HCT116 (cell line): ENCODE measurements at regions not wholly inside any gene's neighbourhood (a gene's known extent, or its start where the extent isn't known, plus 50 kb on each side); places are given as distances from the start of the nearest gene placed in this dataset.

Experiments used
- ATAC-seq: fragments of 200-7000 bp; cut with Tn5 transposase; 2 replicates; pipeline ENCODE4 v1.9.1; 2020; ENCODE audit warnings: mild to moderate bottlenecking, moderate library complexity
- BruUV-seq: library from RNA; stranded (reverse); fragments of 400-500 nt; replicated peaks from 2 replicates; lab custom pipeline; 2021; lab: Mats Ljungman, UMichigan
- CTCF ChIA-PET: fragments of 300-600 bp; sonication (Branson Sonifier 250); formaldehyde crosslinking; loops from one replicate; lab custom pipeline; 2021; ENCODE audit warnings: antibody characterized with exemption; lab: Charles Lee
- POLR2A ChIA-PET: fragments of 300-600, 350-600 bp; sonication (Branson Sonifier 250); formaldehyde crosslinking; loops from one replicate; lab custom pipeline; 2021; ENCODE audit warnings: antibody characterized with exemption; lab: Charles Lee
- RAD21 ChIA-PET, 2 experiments: fragments of 300-600 bp; sonication (Branson Sonifier 250); formaldehyde crosslinking; loops; one replicate each; lab custom pipeline; 2023; ENCODE audit warnings: low total read pairs in 2 of 2; ENCODE audit not compliant: uncharacterized antibody in 2 of 2, unreplicated experiment in 2 of 2, low non-redundant PET in 1 of 2; lab: Charles Lee
- DNase-seq: peaks from one replicate; pipeline ENCODE4 v3.0.0-alpha.2; 2010; ENCODE audit warnings: low read depth, low spot score
- H2AFZ ChIP-seq: fragments of 200-600 bp; shearing (Covaris generic), sonication (generic); 2 replicates; pipeline ENCODE4 v1.6.1; 2017; ENCODE audit warnings: low read depth, mixed run types, mixed read lengths, antibody characterized with exemption, low read length; ENCODE audit not compliant: poor library complexity, severe bottlenecking
- H3K27ac ChIP-seq: 2 replicates; pipeline ENCODE4 v1.5.1; 2012; ENCODE audit warnings: low read depth, low read length
- H3K27me3 ChIP-seq: fragments of 200-600 bp; sonication (generic); 2 replicates; pipeline ENCODE4 v1.6.1; 2016; ENCODE audit warnings: mixed run types, low read length, mixed read lengths; ENCODE audit not compliant: insufficient read depth
- H3K36me3 ChIP-seq, 2 experiments: fragments of 200-500 bp in 1 of 2; fragments of 200-600 bp in 1 of 2; sonication (Bioruptor generic) in 1 of 2; sonication (generic) in 1 of 2; 2 replicates each; pipeline versions ENCODE4 v1.5.1 to v1.6.1; 2014 to 2016; ENCODE audit warnings: low read length in 2 of 2, inconsistent platforms in 1 of 2, mixed read lengths in 1 of 2, mixed run types in 1 of 2; ENCODE audit not compliant: insufficient read depth in 2 of 2, control insufficient read depth in 1 of 2
- H3K4me1 ChIP-seq, 2 experiments: fragments of 200-600 bp in 1 of 2; sonication (generic) in 1 of 2; 2 replicates each; pipeline versions ENCODE4 v1.5.1 to v1.6.1; 2012 to 2017; ENCODE audit warnings: low read length in 2 of 2, inconsistent platforms in 1 of 2, mild to moderate bottlenecking in 1 of 2, mixed read lengths in 1 of 2, mixed run types in 1 of 2, moderate library complexity in 1 of 2; ENCODE audit not compliant: insufficient read depth in 2 of 2, control insufficient read depth in 1 of 2
- H3K4me2 ChIP-seq: fragments of 200-600 bp; sonication (generic); 2 replicates; pipeline ENCODE4 v1.6.1; 2017; ENCODE audit warnings: mixed run types, low read length, mixed read lengths
- H3K4me3 ChIP-seq, 2 experiments: fragments of 200-600 bp in 1 of 2; sonication (generic) in 1 of 2; replicated peaks in 1 of 2; 2 replicates each; pipeline ENCODE4 v1.5.1; 2011 to 2016; ENCODE audit warnings: low read length in 2 of 2, control low read depth in 1 of 2, low read depth in 1 of 2, mild to moderate bottlenecking in 1 of 2, mixed read lengths in 1 of 2, mixed run types in 1 of 2
- H3K79me2 ChIP-seq: fragments of 200-600 bp; sonication (generic); 2 replicates; pipeline ENCODE4 v1.6.1; 2017; ENCODE audit warnings: mild to moderate bottlenecking, mixed run types, low read length, moderate library complexity, mixed read lengths; ENCODE audit not compliant: insufficient read depth
- H3K9ac ChIP-seq: fragments of 200-600 bp; sonication (generic); 2 replicates; pipeline ENCODE4 v1.6.1; 2016; ENCODE audit warnings: low read length, mixed read lengths
- H3K9me2 ChIP-seq: fragments of 200-600 bp; sonication (generic), shearing (Covaris generic); 2 replicates; pipeline ENCODE4 v1.6.1; 2017; ENCODE audit warnings: mixed run types, mild to moderate bottlenecking, moderate library complexity; ENCODE audit not compliant: insufficient read depth
- H3K9me3 ChIP-seq, 2 experiments: fragments of 200-500 bp in 1 of 2; fragments of 200-600 bp in 1 of 2; sonication (Bioruptor generic) in 1 of 2; sonication (generic) in 1 of 2; 2 replicates each; pipeline ENCODE4 v1.6.1; 2014 to 2017; ENCODE audit warnings: low read length in 2 of 2, mixed read lengths in 2 of 2, inconsistent platforms in 1 of 2, low read depth in 1 of 2, mild to moderate bottlenecking in 1 of 2, mixed run types in 1 of 2, moderate library complexity in 1 of 2; ENCODE audit not compliant: control insufficient read depth in 1 of 2, insufficient read depth in 1 of 2
- H4K20me1 ChIP-seq: fragments of 200-600 bp; sonication (generic), shearing (Covaris generic); 2 replicates; pipeline ENCODE4 v1.6.1; 2017; ENCODE audit warnings: mixed run types, mild to moderate bottlenecking, moderate library complexity; ENCODE audit not compliant: insufficient read depth
- ATF3 ChIP-seq: IDR thresholded peaks from 2 replicates; pipeline ENCODE4 v1.6.1; 2012
- CBX3 ChIP-seq: IDR thresholded peaks from 2 replicates; pipeline ENCODE4 v1.6.1; 2012; ENCODE audit warnings: low read depth
- CEBPB ChIP-seq: IDR thresholded peaks from 2 replicates; pipeline ENCODE4 v1.6.1; 2012; ENCODE audit warnings: low read depth
- CTCF ChIP-seq, 3 experiments: fragments of 200-600 bp in 1 of 3; sonication (generic) in 1 of 3; IDR thresholded peaks in 2 of 3; conservative IDR thresholded peaks in 1 of 3; 2 replicates each; pipeline ENCODE4 v1.5.1; 2012 to 2017; ENCODE audit warnings: low read depth in 2 of 3, low read length in 2 of 3, antibody characterized with exemption in 1 of 3, borderline replicate concordance in 1 of 3, control low read depth in 1 of 3, mild to moderate bottlenecking in 1 of 3, mixed read lengths in 1 of 3, mixed run types in 1 of 3, moderate library complexity in 1 of 3; ENCODE audit not compliant: insufficient read depth in 1 of 3
- EGR1 ChIP-seq: IDR thresholded peaks from 2 replicates; pipeline ENCODE4 v1.6.1; 2012; ENCODE audit warnings: low read depth
- ELF1 ChIP-seq: IDR thresholded peaks from 2 replicates; pipeline ENCODE4 v1.6.1; 2012; ENCODE audit warnings: low read depth, borderline replicate concordance
- EZH2 ChIP-seq: fragments of 200-600 bp; sonication (generic); IDR thresholded peaks from 2 replicates; pipeline ENCODE4 v1.6.1; 2017; ENCODE audit warnings: antibody characterized with exemption, mixed run types
- EZH2phosphoT487 ChIP-seq: fragments of 200-600 bp; IDR thresholded peaks from 2 replicates; pipeline ENCODE4 v1.6.1; 2018; ENCODE audit warnings: antibody characterized with exemption, borderline replicate concordance
- FOSL1 ChIP-seq: IDR thresholded peaks from 2 replicates; pipeline ENCODE4 v1.6.1; 2012; ENCODE audit warnings: low read depth
- JUND ChIP-seq: IDR thresholded peaks from 2 replicates; pipeline ENCODE4 v1.6.1; 2012
- MAX ChIP-seq: IDR thresholded peaks from 2 replicates; pipeline ENCODE4 v1.6.1; 2012
- POLR2A ChIP-seq: IDR thresholded peaks from 2 replicates; pipeline ENCODE4 v1.7.0; 2011; ENCODE audit warnings: borderline replicate concordance; ENCODE audit not compliant: insufficient read depth, insufficient read length; ENCODE audit errors: extremely low read depth
- POLR2AphosphoS5 ChIP-seq: IDR thresholded peaks from 2 replicates; pipeline ENCODE4 v1.6.1; 2011; ENCODE audit warnings: mild to moderate bottlenecking, low read depth, low read length, moderate library complexity
- REST ChIP-seq: IDR thresholded peaks from 2 replicates; pipeline ENCODE4 v1.6.1; 2012; ENCODE audit warnings: low read depth
- SIN3A ChIP-seq: IDR thresholded peaks from 2 replicates; pipeline ENCODE4 v1.6.1; 2012; ENCODE audit warnings: low read depth
- SRF ChIP-seq: IDR thresholded peaks from 2 replicates; pipeline ENCODE4 v1.6.1; 2012; ENCODE audit warnings: low read depth
- TCF7L2 ChIP-seq: IDR thresholded peaks from 2 replicates; pipeline ENCODE4 v1.7.0; 2011; ENCODE audit warnings: borderline replicate concordance, inconsistent platforms; ENCODE audit not compliant: insufficient read depth, insufficient read length; ENCODE audit errors: extremely low read depth
- YY1 ChIP-seq: IDR thresholded peaks from 2 replicates; pipeline ENCODE4 v1.6.1; 2011; ENCODE audit warnings: low read length, low read depth, moderate library complexity, mild to moderate bottlenecking; ENCODE audit not compliant: insufficient replicate concordance; ENCODE audit errors: extremely low read depth
- ZBTB33 ChIP-seq: IDR thresholded peaks from 2 replicates; pipeline ENCODE4 v1.6.1; 2011; ENCODE audit warnings: mild to moderate bottlenecking, low read length, moderate library complexity; ENCODE audit not compliant: insufficient replicate concordance; ENCODE audit errors: extremely low read depth
- ZNF274 ChIP-seq: fragments of 200-500 bp; sonication (Bioruptor generic); IDR thresholded peaks from 2 replicates; pipeline ENCODE4 v1.6.1; 2014; ENCODE audit warnings: mild to moderate bottlenecking, low read depth, low read length, inconsistent platforms
- intact Hi-C: fragments of 100-400 bp; cut with micrococcal nuclease; formaldehyde crosslinking; loops from 2 replicates; pipeline ENCODE4 v1.10.0; 2022

- no peaks in the 10 kb centered on the region for H3K36me3 ChIP-seq
- no peak for ATAC-seq
- no peaks in the 10 kb centered on the region for H3K9me2 ChIP-seq
- BruUV-seq = no TSS peak
- H3K4me1 ChIP-seq = no peaks in the 10 kb centered on the region
- no peak overlapping the region for H3K27ac ChIP-seq
- intact Hi-C loops = no loop called here
- POLR2A ChIA-PET = no interaction called here
- no peak overlapping the region for H2AFZ ChIP-seq
- RAD21 ChIA-PET = no interaction called here
- no peaks in the 10 kb centered on the region for H3K27me3 ChIP-seq
- H4K20me1 ChIP-seq = no peaks in the 10 kb centered on the region
- H3K9me3 ChIP-seq = no peaks in the 10 kb centered on the region
- no peak for DNase-seq
- H3K9ac ChIP-seq = no peak overlapping the region
- no peak overlapping the region for H3K4me3 ChIP-seq
- H3K4me2 ChIP-seq = no peak overlapping the region
- H3K79me2 ChIP-seq = no peaks in the 10 kb centered on the region
- CTCF ChIA-PET = no interaction called here
- TF ChIP-seq EGR1 (no peak), POLR2A (no peak), YY1 (no peak), FOSL1 (no peak), SIN3A (no peak), JUND (no peak), MAX (no peak), CEBPB (no peak), ELF1 (no peak), ATF3 (no peak), EZH2phosphoT487 (no peak), CBX3 (no peak), TCF7L2 (no peak), CTCF (IDR thresholded peaks at IDR 0.05 in 2 of 3, conservative IDR thresholded peaks at IDR 0.05 in 1 of 3; ENCODE audit: borderline replicate concordance in 1 of 3, insufficient read depth in 1 of 3, low read depth in 2 of 3, low read length in 2 of 3) (no peak), ZBTB33 (no peak), EZH2 (no peak), ZNF274 (no peak), SRF (no peak), POLR2AphosphoS5 (no peak), REST (no peak)
Observed at GRCh38 chr5:32981061-32981460, 269.9 kb downstream of the NPR3 start.
